ENCODE measurements at regions not wholly inside any gene's neighbourhood (a gene's known extent, or its start where the extent isn't known, plus 50 kb on each side); places are given as distances from the start of the nearest gene placed in this dataset.

DNA sequence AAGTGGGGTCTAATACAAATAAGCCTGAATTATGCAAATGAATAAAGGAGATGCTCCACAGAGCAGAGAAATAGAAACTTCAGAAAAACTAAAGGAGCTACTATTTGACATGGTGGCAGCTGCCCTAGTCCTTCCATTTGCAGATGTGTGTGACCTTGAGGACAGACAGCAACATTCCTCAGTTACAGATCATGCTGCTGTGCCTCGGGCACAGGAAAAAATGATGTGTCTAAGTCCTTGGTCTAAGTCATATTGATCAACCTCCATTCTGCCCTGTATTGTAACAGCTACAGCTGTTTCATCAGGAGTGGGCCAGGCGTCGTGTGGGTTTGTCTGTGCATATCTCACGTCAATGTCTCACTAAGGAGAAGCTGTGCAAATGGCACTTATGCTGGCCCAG, 710.4 kb downstream of the TNS3 start:
- Mint-ChIP-seq H3K36me3 (no peaks in the 10 kb centered on the region), H3K27me3 (ENCODE audit: low read depth in 2 of 2) (no peaks in the 10 kb centered on the region), H3K9me3 (peaks cover 11 to 17% of the 10 kb centered on the region in 2 donors), H3K27ac (no peak overlapping the region), H3K4me1 (no peaks in the 10 kb centered on the region), H3K4me3 (no peak overlapping the region)
- H3K36me3 ChIP-seq (ENCODE audit: control insufficient read depth, insufficient read depth, low read length) = no peaks in the 10 kb centered on the region
- H3K27ac ChIP-seq (ENCODE audit: low read length) = no peak overlapping the region
- no peaks in the 10 kb centered on the region for H3K27me3 ChIP-seq (ENCODE audit: control insufficient read depth, insufficient read depth, low read length)
- H3K4me1 ChIP-seq (ENCODE audit: control insufficient read depth, insufficient read depth, low read length) = no peaks in the 10 kb centered on the region
- TF ChIP-seq, protein P1, sequence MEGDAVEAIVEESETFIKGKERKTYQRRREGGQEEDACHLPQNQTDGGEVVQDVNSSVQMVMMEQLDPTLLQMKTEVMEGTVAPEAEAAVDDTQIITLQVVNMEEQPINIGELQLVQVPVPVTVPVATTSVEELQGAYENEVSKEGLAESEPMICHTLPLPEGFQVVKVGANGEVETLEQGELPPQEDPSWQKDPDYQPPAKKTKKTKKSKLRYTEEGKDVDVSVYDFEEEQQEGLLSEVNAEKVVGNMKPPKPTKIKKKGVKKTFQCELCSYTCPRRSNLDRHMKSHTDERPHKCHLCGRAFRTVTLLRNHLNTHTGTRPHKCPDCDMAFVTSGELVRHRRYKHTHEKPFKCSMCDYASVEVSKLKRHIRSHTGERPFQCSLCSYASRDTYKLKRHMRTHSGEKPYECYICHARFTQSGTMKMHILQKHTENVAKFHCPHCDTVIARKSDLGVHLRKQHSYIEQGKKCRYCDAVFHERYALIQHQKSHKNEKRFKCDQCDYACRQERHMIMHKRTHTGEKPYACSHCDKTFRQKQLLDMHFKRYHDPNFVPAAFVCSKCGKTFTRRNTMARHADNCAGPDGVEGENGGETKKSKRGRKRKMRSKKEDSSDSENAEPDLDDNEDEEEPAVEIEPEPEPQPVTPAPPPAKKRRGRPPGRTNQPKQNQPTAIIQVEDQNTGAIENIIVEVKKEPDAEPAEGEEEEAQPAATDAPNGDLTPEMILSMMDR (IDR thresholded peaks at IDR 0.05) = no peak
- no peak overlapping the region for H3K4me3 ChIP-seq (ENCODE audit: low read length)
- ATAC-seq (no peak), DNase-seq (no peak)
- H3K9me3 ChIP-seq (ENCODE audit: control insufficient read depth, insufficient read depth, low read length) = no peaks in the 10 kb centered on the region
- WGBS (ENCODE audit: insufficient coverage) = 91% methylated on average over 4 of the region's 4 CpGs
- intact Hi-C loops (cut with micrococcal nuclease) = no loop called here

DNA sequence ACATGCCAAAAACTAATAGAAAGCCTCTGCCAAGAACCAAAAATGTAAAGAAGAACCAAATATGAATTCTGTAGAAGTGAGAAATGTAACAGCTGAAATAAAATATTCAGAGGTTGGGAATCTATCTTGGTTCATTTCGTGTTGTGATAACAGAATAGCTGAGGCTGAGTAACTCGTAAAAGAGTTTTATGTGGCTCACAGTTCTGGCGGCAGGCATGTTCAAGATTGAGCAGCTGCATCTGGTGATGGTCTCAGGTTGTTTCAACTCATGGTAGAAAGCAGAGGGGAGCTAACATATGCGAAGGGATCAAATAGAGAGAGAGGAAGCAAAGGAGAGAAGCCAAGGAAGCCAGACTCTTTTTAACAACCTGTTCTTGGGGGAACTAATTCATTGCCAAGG, 717.2 kb downstream of the TNS3 start:
- peaks cover 30 to 35% of the 10 kb centered on the region in 2 donors for H3K9me3 Mint-ChIP-seq
- Histone ChIP-seq H3K36me3 (ENCODE audit: control insufficient read depth, insufficient read depth, low read length) (no peaks in the 10 kb centered on the region), H3K9me3 (ENCODE audit: control insufficient read depth, insufficient read depth, low read length) (peaks cover 5% of the 10 kb centered on the region), H3K4me1 (ENCODE audit: control insufficient read depth, insufficient read depth, low read length) (no peaks in the 10 kb centered on the region), H3K27me3 (ENCODE audit: control insufficient read depth, insufficient read depth, low read length) (no peaks in the 10 kb centered on the region), H3K27ac (ENCODE audit: low read length) (no peak overlapping the region), H3K4me3 (ENCODE audit: low read length) (no peak overlapping the region)
- no peaks in the 10 kb centered on the region for H3K36me3 Mint-ChIP-seq
- no peak overlapping the region for H3K4me3 Mint-ChIP-seq
- no peak overlapping the region for H3K27ac Mint-ChIP-seq
- ATAC-seq (no peak), DNase-seq (no peak)
- WGBS (ENCODE audit: insufficient coverage) = 90% methylated on average over 4 of the region's 4 CpGs
- no peaks in the 10 kb centered on the region for H3K4me1 Mint-ChIP-seq
- TF ChIP-seq, protein P1 (IDR thresholded peaks at IDR 0.05) = no peak
- intact Hi-C loops (cut with micrococcal nuclease) = no loop called here
- H3K27me3 Mint-ChIP-seq (ENCODE audit: low read depth in 2 of 2) = no peaks in the 10 kb centered on the region

DNA sequence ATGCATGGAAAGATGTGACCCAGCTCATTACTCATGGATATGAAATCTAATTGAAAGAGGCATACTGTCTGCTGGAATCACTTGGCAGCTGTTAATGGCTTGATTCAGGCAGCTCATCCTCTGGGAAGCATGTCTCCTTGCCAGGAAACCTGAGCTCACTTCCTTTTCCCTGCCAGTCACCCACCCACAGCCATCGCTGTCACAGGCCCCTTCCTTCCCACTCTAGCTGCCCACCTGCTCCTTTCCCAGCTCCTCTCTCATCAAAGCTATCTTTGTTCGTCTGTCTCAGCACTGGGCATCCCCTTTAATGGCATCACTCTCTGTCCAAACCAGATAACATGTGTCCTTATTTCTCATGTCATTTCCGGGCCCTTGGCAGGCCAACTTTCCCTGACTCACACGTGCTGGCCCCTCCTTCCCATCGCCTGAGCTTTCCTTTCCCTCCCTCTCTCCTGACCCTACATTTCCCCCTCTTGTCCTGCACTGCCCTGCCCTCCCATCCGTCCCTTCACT, 721.9 kb downstream of the TNS3 start:
- no peak overlapping the region for H3K4me3 Mint-ChIP-seq
- H3K4me1 ChIP-seq (ENCODE audit: control insufficient read depth, insufficient read depth, low read length) = no peaks in the 10 kb centered on the region
- intact Hi-C loops (cut with micrococcal nuclease) = no loop called here
- DNase-seq (no peak), ATAC-seq (no peak)
- H3K9me3 ChIP-seq (ENCODE audit: control insufficient read depth, insufficient read depth, low read length) = peaks cover 5% of the 10 kb centered on the region
- H3K27me3 Mint-ChIP-seq (ENCODE audit: low read depth in 2 of 2) = no peaks in the 10 kb centered on the region
- H3K27ac Mint-ChIP-seq = no peak overlapping the region
- peaks cover 21 to 26% of the 10 kb centered on the region in 2 donors for H3K9me3 Mint-ChIP-seq
- H3K27me3 ChIP-seq (ENCODE audit: control insufficient read depth, insufficient read depth, low read length) = no peaks in the 10 kb centered on the region
- H3K36me3 Mint-ChIP-seq = no peaks in the 10 kb centered on the region
- 66% methylated on average over 6 of the region's 6 CpGs for WGBS (ENCODE audit: insufficient coverage)
- H3K4me1 Mint-ChIP-seq = no peaks in the 10 kb centered on the region
- H3K36me3 ChIP-seq (ENCODE audit: control insufficient read depth, insufficient read depth, low read length) = no peaks in the 10 kb centered on the region
- TF ChIP-seq, protein P1 (IDR thresholded peaks at IDR 0.05) = no peak
- no peak overlapping the region for H3K4me3 ChIP-seq (ENCODE audit: low read length)
- H3K27ac ChIP-seq (ENCODE audit: low read length) = no peak overlapping the region

DNA sequence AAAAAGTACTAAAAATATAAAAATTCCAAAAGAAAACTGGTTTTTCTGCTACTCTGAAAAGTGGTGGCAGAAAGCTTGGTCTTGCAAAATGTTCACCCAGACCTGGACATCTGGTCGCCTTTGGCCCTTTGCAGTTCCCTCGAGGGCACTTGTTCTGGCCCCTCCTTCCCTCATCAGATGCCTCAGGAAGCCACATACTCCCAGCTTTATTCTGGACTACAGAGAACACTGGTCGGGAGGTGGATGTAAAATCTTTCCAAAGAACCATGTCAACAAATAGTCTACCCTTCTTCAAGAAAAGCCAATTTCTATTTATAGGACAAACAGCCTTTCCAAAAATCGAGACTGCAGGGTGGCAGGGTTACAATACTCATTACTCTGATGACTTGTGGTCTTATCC, 726.1 kb downstream of the TNS3 start:
- H3K27ac Mint-ChIP-seq = no peak overlapping the region
- whole genome bisulfite sequencing (ENCODE audit: insufficient coverage) = 69% methylated on average over 4 of the region's 4 CpGs

More for the DNA sequence above, 726.1 kb downstream of the TNS3 start:
- DNase-seq = no peak
- no peaks in the 10 kb centered on the region for H3K36me3 ChIP-seq (ENCODE audit: control insufficient read depth, insufficient read depth, low read length)
- Mint-ChIP-seq H3K4me1 (no peaks in the 10 kb centered on the region), H3K9me3 (peaks cover 6 to 14% of the 10 kb centered on the region in 2 donors), H3K4me3 (no peak overlapping the region), H3K27me3 (ENCODE audit: low read depth in 2 of 2) (no peaks in the 10 kb centered on the region), H3K36me3 (no peaks in the 10 kb centered on the region)
- no peaks in the 10 kb centered on the region for H3K9me3 ChIP-seq (ENCODE audit: control insufficient read depth, insufficient read depth, low read length)
- intact Hi-C loops (cut with micrococcal nuclease) = no loop called here
- no peak for ATAC-seq
- no peak overlapping the region for H3K4me3 ChIP-seq (ENCODE audit: low read length)
- H3K27me3 ChIP-seq (ENCODE audit: control insufficient read depth, insufficient read depth, low read length) = no peaks in the 10 kb centered on the region
- TF ChIP-seq, protein P1 (IDR thresholded peaks at IDR 0.05) = no peak
- no peaks in the 10 kb centered on the region for H3K4me1 ChIP-seq (ENCODE audit: control insufficient read depth, insufficient read depth, low read length)
- H3K27ac ChIP-seq (ENCODE audit: low read length) = no peak overlapping the region

All from natural killer cell (primary cell).